ENCODE measurements at regions not wholly inside any gene's neighbourhood (a gene's known extent, or its start where the extent isn't known, plus 50 kb on each side); places are given as distances from the start of the nearest gene placed in this dataset.

DNA sequence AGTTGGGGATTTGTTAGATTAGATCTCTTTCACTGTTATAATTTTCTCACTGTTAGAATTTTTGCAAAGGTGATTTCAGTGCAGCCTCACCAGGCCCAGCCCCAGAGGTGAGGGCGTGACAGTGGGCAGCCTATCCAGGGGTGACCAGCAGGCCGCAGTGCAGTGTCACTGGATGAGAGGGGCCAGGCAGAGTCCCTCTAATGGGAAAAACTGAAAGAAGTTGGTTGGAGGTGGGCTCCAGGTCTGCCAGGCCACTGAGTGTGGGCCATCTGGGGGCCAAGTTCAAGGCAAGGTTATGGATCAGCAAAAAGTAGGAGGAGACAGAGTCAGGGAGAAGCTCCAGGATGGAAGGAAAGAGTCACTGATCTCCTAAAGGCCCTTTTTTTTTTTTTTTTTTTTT is 90.5 kb upstream of the SDK1 start:
- H3K27me3 Mint-ChIP-seq, result no peaks in the 10 kb centered on the region
- TF ChIP-seq, protein P1, sequence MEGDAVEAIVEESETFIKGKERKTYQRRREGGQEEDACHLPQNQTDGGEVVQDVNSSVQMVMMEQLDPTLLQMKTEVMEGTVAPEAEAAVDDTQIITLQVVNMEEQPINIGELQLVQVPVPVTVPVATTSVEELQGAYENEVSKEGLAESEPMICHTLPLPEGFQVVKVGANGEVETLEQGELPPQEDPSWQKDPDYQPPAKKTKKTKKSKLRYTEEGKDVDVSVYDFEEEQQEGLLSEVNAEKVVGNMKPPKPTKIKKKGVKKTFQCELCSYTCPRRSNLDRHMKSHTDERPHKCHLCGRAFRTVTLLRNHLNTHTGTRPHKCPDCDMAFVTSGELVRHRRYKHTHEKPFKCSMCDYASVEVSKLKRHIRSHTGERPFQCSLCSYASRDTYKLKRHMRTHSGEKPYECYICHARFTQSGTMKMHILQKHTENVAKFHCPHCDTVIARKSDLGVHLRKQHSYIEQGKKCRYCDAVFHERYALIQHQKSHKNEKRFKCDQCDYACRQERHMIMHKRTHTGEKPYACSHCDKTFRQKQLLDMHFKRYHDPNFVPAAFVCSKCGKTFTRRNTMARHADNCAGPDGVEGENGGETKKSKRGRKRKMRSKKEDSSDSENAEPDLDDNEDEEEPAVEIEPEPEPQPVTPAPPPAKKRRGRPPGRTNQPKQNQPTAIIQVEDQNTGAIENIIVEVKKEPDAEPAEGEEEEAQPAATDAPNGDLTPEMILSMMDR (IDR thresholded peaks at IDR 0.05; ENCODE audit: unreplicated experiment), result no peak
- peaks cover 2% of the 10 kb centered on the region for H3K36me3 Mint-ChIP-seq (ENCODE audit: insufficient read depth)
- H3K9me3 Mint-ChIP-seq (ENCODE audit: low read depth), result peaks cover 19% of the 10 kb centered on the region
- H3K27ac Mint-ChIP-seq, result peak overlapping the region; percentile 21
- no peak for DNase-seq (ENCODE audit: low spot score, unreplicated experiment)
- H3K4me1 Mint-ChIP-seq (ENCODE audit: low read depth), result peaks cover 17% of the 10 kb centered on the region
- H3K4me3 Mint-ChIP-seq (ENCODE audit: low read depth), result no peak overlapping the region

GRCh38 chr7:3214090-3214413 is 87.0 kb upstream of the SDK1 start:
- Mint-ChIP-seq H3K36me3 (ENCODE audit: insufficient read depth) (peaks cover 2% of the 10 kb centered on the region), H3K4me1 (ENCODE audit: low read depth) (peaks cover 28% of the 10 kb centered on the region), H3K27ac (no peak overlapping the region), H3K27me3 (no peaks in the 10 kb centered on the region), H3K4me3 (ENCODE audit: low read depth) (no peak overlapping the region), H3K9me3 (ENCODE audit: low read depth) (peaks cover 6% of the 10 kb centered on the region)
- no peak for DNase-seq (ENCODE audit: low spot score, unreplicated experiment)
- TF ChIP-seq, protein P1 (IDR thresholded peaks at IDR 0.05; ENCODE audit: unreplicated experiment), result no peak

- Mint-ChIP-seq H3K36me3 (ENCODE audit: insufficient read depth) (no peaks in the 10 kb centered on the region), H3K27ac (peak overlapping the region; percentile 30), H3K4me3 (ENCODE audit: low read depth) (no peak overlapping the region), H3K4me1 (ENCODE audit: low read depth) (peaks cover 38% of the 10 kb centered on the region), H3K9me3 (ENCODE audit: low read depth) (no peaks in the 10 kb centered on the region), H3K27me3 (no peaks in the 10 kb centered on the region)
- TF ChIP-seq, protein P1 (IDR thresholded peaks at IDR 0.05; ENCODE audit: unreplicated experiment), result no peak
- no peak for DNase-seq (ENCODE audit: low spot score, unreplicated experiment)
Measured at GRCh38 chr7:3215624-3216585, 85.1 kb upstream of the SDK1 start.

DNA sequence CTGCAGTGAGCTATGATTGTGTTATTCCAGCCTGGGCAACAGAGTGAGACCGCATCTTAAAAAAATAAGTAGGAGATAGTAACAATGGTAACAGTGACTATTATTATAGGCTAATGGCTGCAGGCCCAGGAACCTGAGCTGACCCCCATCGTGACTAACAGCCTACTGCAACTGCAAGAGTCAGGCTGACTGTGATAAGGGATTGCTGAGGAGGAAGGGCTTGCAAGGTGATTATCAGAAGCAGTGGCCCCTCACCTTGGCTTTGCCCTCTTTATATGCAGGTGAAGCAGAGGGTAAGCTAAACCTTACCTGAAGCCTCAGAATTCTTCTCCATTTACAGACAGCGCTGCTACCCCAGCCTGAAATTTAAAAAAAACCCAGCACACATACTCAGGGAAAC is 83.9 kb upstream of the SDK1 start:
- no peak for DNase-seq (ENCODE audit: low spot score, unreplicated experiment)
- Mint-ChIP-seq H3K4me1 (ENCODE audit: low read depth) (peaks cover 42% of the 10 kb centered on the region), H3K36me3 (ENCODE audit: insufficient read depth) (no peaks in the 10 kb centered on the region), H3K4me3 (ENCODE audit: low read depth) (no peak overlapping the region), H3K27me3 (no peaks in the 10 kb centered on the region), H3K27ac (no peak overlapping the region), H3K9me3 (ENCODE audit: low read depth) (no peaks in the 10 kb centered on the region)
- TF ChIP-seq, protein P1 (IDR thresholded peaks at IDR 0.05; ENCODE audit: unreplicated experiment), result no peak

DNA sequence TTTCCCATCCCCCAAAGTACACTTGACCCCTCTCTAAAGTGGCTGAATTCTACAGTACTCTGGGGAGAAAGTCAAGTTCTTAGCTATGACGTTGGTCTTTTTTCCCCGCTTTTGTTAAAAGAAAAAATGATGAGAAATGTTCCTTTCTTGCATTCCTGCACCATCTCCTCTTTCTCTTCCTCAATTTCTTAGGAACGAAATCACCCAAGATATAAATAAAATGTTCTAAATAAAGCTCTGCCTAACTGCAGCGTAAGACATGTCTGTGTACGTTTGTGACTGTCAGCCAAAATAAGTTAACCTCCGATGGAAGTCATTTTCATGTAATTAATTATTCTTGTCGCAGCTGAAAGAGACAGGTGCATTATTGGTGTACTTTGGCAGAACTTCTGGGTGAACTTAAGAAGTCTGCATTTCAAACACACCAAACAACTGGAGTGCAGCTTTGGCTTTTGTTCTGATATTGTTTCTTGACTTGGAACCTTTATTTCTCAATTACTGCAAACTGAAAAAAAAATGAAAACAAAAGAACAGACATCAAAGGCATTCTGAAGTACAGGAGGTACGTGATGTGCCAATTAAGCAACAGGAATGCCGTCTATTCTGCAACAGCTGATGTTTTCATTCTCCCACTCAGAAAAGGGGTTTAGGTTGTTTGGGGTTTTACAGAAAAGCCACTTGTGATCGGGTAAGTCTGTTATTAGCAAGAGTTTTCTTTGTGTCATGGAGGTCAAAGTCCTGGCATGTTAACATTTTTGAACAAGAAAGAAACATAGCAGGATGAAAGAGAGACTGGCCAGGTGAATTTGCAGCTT is 82.4 kb upstream of the SDK1 start:
- no peak for DNase-seq (ENCODE audit: low spot score, unreplicated experiment)
- Mint-ChIP-seq H3K27me3 (no peaks in the 10 kb centered on the region), H3K36me3 (ENCODE audit: insufficient read depth) (no peaks in the 10 kb centered on the region), H3K9me3 (ENCODE audit: low read depth) (no peaks in the 10 kb centered on the region), H3K4me1 (ENCODE audit: low read depth) (peaks cover 41% of the 10 kb centered on the region), H3K27ac (peak overlapping the region; percentile 37), H3K4me3 (ENCODE audit: low read depth) (peak overlapping the region; percentile 15)
- TF ChIP-seq, protein P1 (IDR thresholded peaks at IDR 0.05; ENCODE audit: unreplicated experiment), result no peak
